ENCODE measurements at regions not wholly inside any gene's neighbourhood (a gene's known extent, or its start where the extent isn't known, plus 50 kb on each side); places are given as distances from the start of the nearest gene placed in this dataset.

DNA sequence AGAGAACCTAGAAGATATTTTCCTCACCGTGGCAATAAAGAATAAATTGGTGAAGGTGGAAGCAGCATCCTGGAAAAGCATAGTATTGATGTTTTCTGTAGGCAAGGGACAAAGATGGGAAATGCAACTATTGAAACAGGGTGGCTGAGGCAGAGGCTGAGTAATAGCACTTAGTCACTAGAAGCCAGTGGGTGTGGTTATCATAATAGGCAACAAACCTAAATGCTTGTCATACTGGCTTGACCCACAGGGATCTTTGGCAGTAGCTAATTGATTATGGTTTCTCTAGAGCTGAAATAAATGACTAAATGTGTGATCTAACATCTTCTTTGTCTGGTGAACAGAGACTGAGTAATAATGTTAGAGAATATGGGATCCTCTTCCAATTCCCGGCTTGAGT is 353.6 kb upstream of the RPS6KA3 start:
- DNase-seq (ENCODE audit: low spot score), result no peak

DNA sequence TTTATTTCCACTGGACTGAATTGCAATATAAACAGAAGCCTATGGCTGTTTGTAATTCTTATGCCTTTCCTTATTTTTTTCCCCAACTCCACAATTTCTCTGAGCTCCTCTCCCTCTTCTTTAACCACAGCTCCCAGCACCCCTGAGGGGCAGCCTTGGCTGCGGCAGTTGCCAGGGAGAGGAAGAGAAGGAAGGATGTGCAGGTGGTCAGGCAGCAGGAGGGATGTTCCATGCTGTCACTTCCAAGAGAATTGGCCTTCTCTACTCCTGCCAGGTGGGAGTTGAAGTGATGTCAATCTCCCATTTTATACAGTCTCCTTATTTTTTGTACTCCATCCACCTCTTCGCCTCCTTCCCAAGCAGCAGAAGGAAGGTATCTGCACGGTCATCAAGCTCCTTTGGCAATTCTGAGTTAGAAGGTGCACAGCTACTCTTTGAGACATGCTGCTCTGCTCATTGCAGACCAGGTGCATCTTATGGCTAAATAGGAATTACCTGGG is 343.3 kb upstream of the RPS6KA3 start:
- no peak for DNase-seq (ENCODE audit: low spot score)

GRCh38 chrX:20606831-20607230 is 340.1 kb upstream of the RPS6KA3 start:
- no peak for DNase-seq (ENCODE audit: low spot score)

DNA sequence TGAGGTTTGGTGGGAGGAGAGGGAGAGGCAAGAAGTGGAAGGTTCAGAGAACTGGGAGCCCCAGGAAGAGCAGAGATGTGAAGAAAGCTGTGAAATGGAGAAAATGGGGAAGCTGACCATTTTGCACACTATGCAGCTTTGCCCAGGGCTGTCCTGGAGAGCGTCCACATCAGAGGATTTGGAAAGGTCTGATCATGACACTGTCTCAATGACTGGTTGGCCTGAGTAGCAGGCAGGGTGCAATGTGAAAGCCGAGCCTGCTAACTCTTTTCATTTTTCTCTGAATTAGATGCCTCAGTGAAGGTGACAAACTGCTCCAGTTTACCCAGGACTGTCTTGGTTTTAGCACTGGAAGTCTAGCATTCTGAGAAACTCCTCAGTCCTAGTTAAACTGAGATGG is 330.1 kb upstream of the RPS6KA3 start:
- no peak for DNase-seq (ENCODE audit: low spot score)

DNA sequence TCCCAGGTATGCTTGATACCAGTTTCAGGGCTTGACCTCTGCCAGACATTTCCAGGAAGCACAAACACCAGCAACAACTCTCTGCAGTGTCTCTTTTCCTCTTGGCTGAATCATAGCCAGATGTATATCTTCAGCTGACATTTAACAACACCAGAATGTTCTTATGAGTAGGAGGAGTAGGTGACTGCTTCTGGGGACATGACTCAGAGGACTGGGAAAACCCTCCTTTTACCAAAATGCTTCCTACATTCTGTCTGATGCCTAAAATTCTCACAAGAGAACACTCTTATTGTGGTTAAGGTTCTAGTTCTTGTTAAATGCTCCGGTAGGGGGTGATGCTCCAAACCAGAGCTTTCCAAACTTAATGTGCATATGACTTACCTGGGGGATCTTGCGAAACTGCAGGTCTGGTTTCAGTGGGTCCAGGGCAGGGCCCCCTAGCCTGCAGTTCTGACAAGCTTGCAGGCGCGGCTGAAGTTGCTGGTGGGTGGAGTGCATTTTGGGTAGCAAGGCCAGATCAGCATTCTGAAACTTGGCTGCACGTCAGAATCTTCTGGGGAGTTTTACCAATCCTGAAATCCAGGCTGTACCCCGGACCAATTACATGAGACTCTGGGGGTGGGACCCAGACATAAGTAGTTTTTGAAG is 329.3 kb upstream of the RPS6KA3 start:
- no peak for DNase-seq (ENCODE audit: low spot score)

DNA sequence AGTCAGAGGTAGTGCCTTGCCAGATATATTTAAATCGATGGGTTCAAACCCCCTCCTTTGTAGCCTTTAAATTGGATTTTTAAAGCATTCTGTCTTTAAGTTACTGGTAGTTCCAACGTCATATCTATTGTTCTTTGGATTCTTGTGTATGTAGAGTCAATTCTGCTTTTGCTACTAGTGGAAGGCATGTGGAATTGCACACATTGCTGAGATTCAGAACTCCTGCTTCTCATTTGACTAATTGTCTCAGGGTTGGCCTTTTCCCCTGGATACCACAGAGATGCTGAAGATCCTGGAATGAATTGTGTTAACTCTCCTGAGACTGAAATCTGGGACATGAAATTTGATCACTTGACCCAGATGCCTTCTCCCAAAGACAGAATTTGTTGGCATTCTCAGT is 328.3 kb upstream of the RPS6KA3 start:
- peak; percentile 19 for DNase-seq (ENCODE audit: low spot score)

GRCh38 chrX:20593836-20594235 is 327.1 kb upstream of the RPS6KA3 start:
- DNase-seq (ENCODE audit: low spot score), result no peak

DNA sequence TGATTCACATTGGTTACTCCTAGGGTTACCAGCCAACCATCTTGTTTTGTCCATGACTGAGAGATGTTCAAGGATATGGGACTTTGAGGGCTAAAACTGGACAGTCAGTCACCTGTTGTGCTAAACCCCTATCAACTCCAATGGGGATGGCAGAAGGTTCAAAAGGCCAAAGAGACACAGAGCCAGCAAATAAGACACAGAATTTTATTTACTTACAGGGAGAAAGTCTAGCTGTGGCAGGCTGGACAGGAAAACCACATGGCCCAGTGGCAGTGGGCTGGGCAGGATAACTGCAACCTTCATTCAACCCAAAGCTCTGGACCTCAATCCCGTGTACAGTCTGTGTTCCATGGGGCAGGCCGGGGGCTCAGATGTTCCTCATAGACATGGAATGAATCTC is 326.7 kb upstream of the RPS6KA3 start:
- DNase-seq (ENCODE audit: low spot score), result no peak

DNA sequence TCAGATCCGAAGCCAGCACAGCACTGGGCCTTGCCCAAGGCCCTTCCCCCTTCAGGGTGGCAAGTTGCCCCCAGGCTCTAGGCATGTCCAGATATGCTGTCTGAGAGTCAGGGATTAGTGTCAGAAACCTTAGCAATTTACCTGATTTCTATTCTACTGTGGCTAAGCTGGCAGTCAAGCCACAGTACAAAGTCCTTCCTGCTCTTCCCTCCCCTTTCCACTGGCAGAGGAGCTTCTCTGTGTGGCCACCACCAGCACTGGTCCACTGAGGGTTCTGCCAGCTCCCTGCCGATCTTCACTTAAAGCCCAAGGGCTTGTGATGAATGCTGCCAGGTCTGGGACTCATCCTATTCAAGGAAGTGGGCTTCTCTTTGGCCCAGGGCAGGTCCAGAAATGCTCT is 324.5 kb upstream of the RPS6KA3 start:
- no peak for DNase-seq (ENCODE audit: low spot score)

DNA sequence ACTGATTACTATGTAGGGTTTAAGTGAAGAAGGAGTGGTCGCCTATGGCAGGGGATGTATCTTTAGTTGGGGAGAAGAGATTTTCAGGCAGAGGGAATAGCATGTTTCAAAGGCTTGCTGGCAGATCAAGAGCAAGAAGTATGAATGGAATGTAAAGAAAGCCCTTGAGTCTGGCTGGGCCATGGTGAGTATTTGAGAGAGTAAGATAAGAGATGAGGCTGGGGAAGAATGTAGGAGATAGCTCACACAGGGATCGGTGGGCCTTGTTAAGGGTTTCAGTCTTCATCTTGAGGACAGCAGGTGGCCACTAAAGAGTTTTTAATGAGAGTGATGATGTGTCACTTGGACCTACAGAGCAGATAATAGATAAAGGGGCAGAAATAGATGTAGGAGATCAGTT is 319.1 kb upstream of the RPS6KA3 start:
- DNase-seq (ENCODE audit: low spot score), result no peak

GRCh38 chrX:20571611-20572010 is 304.9 kb upstream of the RPS6KA3 start:
- DNase-seq (ENCODE audit: low spot score), result peak; percentile 5

DNA sequence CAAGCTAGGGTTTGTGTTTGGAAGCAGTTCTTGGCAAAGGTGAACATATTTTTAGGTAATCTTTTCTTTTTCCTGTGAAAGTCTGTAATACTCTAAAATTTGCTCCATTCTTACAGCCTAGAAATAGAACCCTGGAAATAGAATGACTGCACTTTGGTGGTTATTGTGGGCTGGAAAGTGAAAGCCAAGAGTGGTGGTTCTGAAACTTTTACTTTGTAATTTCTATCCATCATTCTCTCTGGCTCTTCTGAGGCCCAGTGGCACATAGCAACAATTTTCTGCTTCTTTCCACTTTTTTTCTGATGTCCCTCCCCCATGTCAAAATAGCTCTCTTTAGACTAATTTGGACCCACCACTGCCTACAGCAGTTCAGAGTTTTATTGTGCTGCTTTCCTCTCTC is 300.4 kb upstream of the RPS6KA3 start:
- DNase-seq (ENCODE audit: low spot score), result no peak

DNA sequence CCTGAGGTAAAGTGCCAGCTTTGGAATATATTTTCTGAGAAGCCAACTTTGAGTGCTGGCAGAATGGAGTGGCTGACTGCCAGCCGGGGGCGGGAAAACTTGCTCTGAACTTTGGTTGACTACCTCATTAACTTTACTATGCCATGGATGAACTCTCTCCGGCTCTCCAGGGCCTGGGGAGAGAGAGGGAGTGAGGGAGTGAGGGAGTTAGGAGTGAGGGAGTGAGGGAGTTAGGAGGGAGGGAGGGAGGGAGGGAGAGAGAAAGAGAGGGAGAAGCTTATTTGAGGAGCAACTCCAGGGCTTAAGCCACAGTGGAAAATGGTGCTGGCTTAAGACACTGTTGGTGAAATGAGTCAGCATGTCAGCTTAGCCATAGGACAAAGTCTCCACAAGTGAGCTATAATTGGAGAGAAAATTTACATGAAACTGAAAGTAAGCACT is 280.9 kb upstream of the RPS6KA3 start:
- DNase-seq (ENCODE audit: low spot score), result peak; percentile 5

DNA sequence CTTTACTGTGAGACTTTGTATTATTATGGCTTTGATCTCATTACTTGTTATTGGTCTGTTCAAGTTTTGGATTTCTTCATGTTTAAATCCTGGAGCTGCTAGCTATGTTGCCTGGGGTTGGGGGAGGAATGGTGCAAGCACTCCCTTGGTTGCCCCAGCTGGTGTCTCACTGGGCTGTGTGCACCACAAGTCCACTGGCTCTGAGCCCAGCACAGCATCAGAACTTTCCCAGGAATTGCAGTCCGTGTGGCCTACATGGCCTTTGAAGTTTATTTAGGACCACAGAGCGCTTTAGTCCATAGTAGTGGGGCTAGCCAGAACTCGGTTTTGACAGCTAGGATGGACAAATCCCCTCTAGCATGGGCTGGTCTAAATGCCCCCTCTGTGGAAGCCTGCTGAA is 278.8 kb upstream of the RPS6KA3 start:
- DNase-seq (ENCODE audit: low spot score), result no peak

- no peak for DNase-seq (ENCODE audit: low spot score)
Observed at GRCh38 chrX:20542072-20542471, 275.4 kb upstream of the RPS6KA3 start.

DNA sequence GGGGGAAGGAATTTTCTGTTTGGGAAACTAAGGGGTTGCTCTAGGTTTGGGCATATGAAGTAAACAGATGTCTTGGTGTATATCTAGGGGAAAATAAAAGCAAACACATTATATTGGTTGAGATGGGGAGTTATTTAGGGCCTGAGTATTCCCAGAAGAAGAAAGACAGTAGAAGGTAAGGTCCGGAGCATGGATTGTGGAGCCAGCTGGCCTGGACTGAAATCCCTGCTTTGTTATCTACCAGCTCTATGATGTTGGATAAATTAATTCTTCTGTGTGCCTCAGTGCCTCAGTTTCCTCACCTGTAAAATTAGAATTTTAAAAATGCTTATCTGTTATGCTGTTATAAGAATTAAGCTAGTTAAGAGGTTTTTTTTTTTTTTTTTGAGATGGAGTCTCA is 272.3 kb upstream of the RPS6KA3 start:
- no peak for DNase-seq (ENCODE audit: low spot score)

DNA sequence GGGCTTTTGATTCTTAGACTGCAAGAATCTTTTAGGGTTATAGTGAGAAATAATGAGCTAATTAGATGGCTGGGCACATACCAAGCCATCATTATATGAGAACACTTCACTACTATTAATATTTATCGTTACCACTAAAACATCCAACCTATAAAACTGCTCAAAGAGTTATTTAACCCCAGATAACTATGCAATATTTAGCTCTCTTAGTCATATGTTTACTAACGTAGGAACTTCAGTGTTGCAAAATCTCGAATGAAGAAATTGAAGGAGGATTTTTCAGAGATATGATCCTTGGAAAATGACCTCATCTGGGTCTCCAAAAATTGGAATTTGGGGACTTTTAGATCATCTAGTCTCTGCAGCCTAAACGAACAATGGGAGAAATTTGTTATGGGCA is 265.0 kb upstream of the RPS6KA3 start:
- no peak for DNase-seq (ENCODE audit: low spot score)

- peak; percentile 35 for DNase-seq (ENCODE audit: low spot score)
Observed at GRCh38 chrX:20530406-20530921, 263.8 kb upstream of the RPS6KA3 start.

- no peak for DNase-seq (ENCODE audit: low spot score)
Observed at GRCh38 chrX:20529711-20530110, 263.0 kb upstream of the RPS6KA3 start.

- DNase-seq (ENCODE audit: low spot score), result no peak
Observed at GRCh38 chrX:20529301-20529700, 262.6 kb upstream of the RPS6KA3 start.

DNA sequence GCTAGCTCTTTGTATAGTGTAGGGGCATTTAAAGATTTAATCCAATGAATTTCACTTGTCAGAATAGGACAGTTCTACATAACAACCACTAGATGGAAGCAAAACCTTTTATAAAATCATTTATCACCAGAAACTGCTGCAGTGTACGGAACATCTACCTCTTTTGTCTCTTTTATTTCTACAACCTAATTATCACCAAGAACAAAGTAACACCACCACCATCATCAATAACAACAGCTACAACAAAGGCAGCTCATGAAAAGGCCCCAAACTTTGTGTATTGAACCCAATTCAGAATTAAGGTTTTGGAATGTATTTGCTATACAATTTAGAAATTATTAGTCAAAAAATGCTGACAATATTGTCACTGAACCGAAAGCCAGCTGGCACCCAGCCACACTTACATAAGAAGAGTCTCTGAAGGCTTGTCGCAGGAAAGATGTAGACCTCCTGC is 260.9 kb upstream of the RPS6KA3 start:
- peak; percentile 23 for DNase-seq (ENCODE audit: low spot score)

DNA sequence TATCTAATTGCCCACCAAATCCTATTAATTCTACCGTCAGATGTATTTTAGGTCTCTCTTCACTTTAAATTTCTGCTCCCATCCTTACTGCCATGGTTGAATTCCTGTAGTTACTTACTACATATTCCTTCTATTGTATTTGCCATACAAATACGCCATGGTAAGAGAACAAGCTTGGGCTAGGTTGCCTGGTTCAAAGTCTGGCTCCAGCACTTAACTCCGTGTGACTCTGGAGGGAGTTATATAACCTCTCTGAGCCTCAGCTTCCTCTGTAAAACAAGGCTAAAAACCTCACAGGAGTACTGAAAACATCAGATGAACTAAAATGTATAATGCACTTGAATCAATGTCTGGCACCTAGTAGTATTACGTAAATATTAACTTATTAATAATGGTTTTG is 260.3 kb upstream of the RPS6KA3 start:
- DNase-seq (ENCODE audit: low spot score), result no peak

DNA sequence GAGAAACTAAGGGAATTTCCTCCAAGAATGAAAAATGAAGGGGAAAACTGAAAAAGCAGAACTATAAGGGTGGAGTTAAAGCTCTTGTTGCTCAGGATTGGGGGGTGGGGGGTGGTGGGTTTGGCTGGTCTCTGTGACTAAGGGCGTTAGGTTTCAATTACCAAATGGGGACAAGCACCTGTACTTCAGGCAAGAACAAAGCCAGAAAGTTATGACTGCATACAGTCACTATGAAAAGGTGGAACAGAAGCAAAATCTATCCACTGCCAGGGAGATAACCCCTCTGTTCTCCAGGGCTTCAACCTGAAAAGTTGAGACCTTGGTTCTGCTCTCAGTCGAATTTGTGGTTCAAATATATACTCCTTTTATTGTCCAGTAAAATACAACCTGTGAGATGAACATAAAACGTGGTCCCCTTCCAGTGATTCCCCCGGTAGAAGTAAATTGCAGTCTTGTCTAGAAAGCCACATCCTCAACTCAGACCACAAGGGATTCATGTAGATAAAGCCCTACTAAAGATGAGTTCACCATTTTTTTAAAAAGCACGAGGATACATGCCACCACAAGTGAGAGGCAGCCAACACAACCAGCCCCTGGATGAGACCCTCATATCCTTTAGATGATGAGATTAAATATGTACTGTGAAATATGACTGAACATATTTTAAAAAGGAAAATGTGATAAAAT is 257.1 kb upstream of the RPS6KA3 start:
- no peak for DNase-seq (ENCODE audit: low spot score)

DNA sequence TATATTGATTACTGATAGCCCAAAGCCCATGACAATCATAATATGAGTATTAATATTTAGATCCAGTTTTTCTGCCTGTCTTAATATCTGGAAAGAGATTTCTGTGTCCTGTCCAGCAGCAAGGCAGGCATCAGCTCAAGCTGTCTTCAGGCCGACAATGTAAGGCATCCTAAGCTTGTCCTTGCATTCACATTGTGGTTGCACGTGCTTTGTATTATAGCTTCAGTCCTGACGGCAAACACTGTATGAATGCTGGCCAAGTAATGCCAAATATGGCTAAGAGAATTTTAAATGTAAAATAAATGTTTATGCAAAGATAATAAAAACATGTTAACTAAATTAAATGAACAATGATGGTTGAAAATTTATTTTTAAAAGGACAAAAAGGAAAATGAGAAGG is 255.7 kb upstream of the RPS6KA3 start:
- no peak for DNase-seq (ENCODE audit: low spot score)

Measured in iPS-NIHi11 (cell line).